ENCODE measurements at regions not wholly inside any gene's neighbourhood (a gene's known extent, or its start where the extent isn't known, plus 50 kb on each side); places are given as distances from the start of the nearest gene placed in this dataset.
"Not testable (repeated sequence)": the region's sequence is repeated elsewhere in the genome, so short reads cannot be mapped to it uniquely, and the experiment has no call there.

GRCh38 chrX:964831-965416 lies 247.5 kb downstream of the CRLF2 start:
- peaks cover 7 to 8% of the 10 kb centered on the region in 2 donors for H3K4me1 Mint-ChIP-seq (ENCODE audit: low read depth in 2 of 2)
- no peaks in the 10 kb centered on the region for H3K9me3 Mint-ChIP-seq
- H3K4me3 Mint-ChIP-seq = peak overlapping the region; percentile 67
- ATAC-seq (peak in 1 of 2 donors; percentile 60), DNase-seq (ENCODE audit: low spot score) (no peak)
- no peaks in the 10 kb centered on the region for H3K27me3 Mint-ChIP-seq
- no peaks in the 10 kb centered on the region for H3K36me3 Mint-ChIP-seq
- H3K27ac Mint-ChIP-seq = peak overlapping the region in 1 of 2 donors; percentile 63

GRCh38 chrX:960821-961220 lies 251.6 kb downstream of the CRLF2 start:
- Mint-ChIP-seq H3K36me3 (no peaks in the 10 kb centered on the region), H3K4me1 (ENCODE audit: low read depth in 2 of 2) (peaks cover 6 to 7% of the 10 kb centered on the region in 2 donors), H3K9me3 (no peaks in the 10 kb centered on the region), H3K4me3 (no peak overlapping the region), H3K27ac (no peak overlapping the region), H3K27me3 (peaks cover 0 to 7% of the 10 kb centered on the region in 2 donors)
- no peak for ATAC-seq
- DNase-seq (ENCODE audit: low spot score) = no peak

GRCh38 chrX:959595-959994 lies 252.9 kb downstream of the CRLF2 start:
- no peak for ATAC-seq
- no peak for DNase-seq (ENCODE audit: low spot score)
- H3K27ac Mint-ChIP-seq = no peak overlapping the region
- H3K27me3 Mint-ChIP-seq = peaks cover 0 to 7% of the 10 kb centered on the region in 2 donors
- H3K36me3 Mint-ChIP-seq = no peaks in the 10 kb centered on the region
- no peak overlapping the region for H3K4me3 Mint-ChIP-seq
- peaks cover 2 to 3% of the 10 kb centered on the region in 2 donors for H3K4me1 Mint-ChIP-seq (ENCODE audit: low read depth in 2 of 2)
- H3K9me3 Mint-ChIP-seq = no peaks in the 10 kb centered on the region

- not testable (repeated sequence) for ATAC-seq; H3K4me3 Mint-ChIP-seq; H3K36me3 Mint-ChIP-seq; H3K9me3 Mint-ChIP-seq; H3K27me3 Mint-ChIP-seq; DNase-seq (ENCODE audit: low spot score); H3K27ac Mint-ChIP-seq; H3K4me1 Mint-ChIP-seq (ENCODE audit: low read depth in 2 of 2)
Measured at GRCh38 chrX:955168-955781, 257.2 kb downstream of the CRLF2 start.

GRCh38 chrX:953879-954482 lies 258.5 kb downstream of the CRLF2 start:
- no peak overlapping the region for H3K4me3 Mint-ChIP-seq
- H3K9me3 Mint-ChIP-seq = no peaks in the 10 kb centered on the region
- ATAC-seq (no peak), DNase-seq (ENCODE audit: low spot score) (no peak)
- no peaks in the 10 kb centered on the region for H3K36me3 Mint-ChIP-seq
- peaks cover 0 to 4% of the 10 kb centered on the region in 2 donors for H3K27me3 Mint-ChIP-seq
- H3K4me1 Mint-ChIP-seq (ENCODE audit: low read depth in 2 of 2) = no peaks in the 10 kb centered on the region
- no peak overlapping the region for H3K27ac Mint-ChIP-seq

GRCh38 chrX:952816-953215 lies 259.6 kb downstream of the CRLF2 start:
- ATAC-seq = no peak
- DNase-seq (ENCODE audit: low spot score) = no peak
- no peak overlapping the region for H3K27ac Mint-ChIP-seq
- H3K4me3 Mint-ChIP-seq = no peak overlapping the region
- H3K27me3 Mint-ChIP-seq = no peaks in the 10 kb centered on the region
- H3K4me1 Mint-ChIP-seq (ENCODE audit: low read depth in 2 of 2) = no peaks in the 10 kb centered on the region
- H3K9me3 Mint-ChIP-seq = no peaks in the 10 kb centered on the region
- no peaks in the 10 kb centered on the region for H3K36me3 Mint-ChIP-seq

GRCh38 chrX:947262-947661 lies 265.2 kb downstream of the CRLF2 start:
- H3K27ac Mint-ChIP-seq; DNase-seq (ENCODE audit: low spot score); H3K9me3 Mint-ChIP-seq; H3K36me3 Mint-ChIP-seq; H3K4me1 Mint-ChIP-seq (ENCODE audit: low read depth in 2 of 2); ATAC-seq; H3K4me3 Mint-ChIP-seq: not testable (repeated sequence)
- peaks cover 0 to 10% of the 10 kb centered on the region in 2 donors for H3K27me3 Mint-ChIP-seq

- DNase-seq (ENCODE audit: low spot score) = no peak
- Mint-ChIP-seq H3K36me3 (no peaks in the 10 kb centered on the region), H3K27me3 (peaks cover 0 to 24% of the 10 kb centered on the region in 2 donors), H3K4me1 (ENCODE audit: low read depth in 2 of 2) (no peaks in the 10 kb centered on the region), H3K27ac (no peak overlapping the region), H3K4me3 (no peak overlapping the region), H3K9me3 (no peaks in the 10 kb centered on the region)
- ATAC-seq = no peak
Measured at GRCh38 chrX:943035-943434, 269.4 kb downstream of the CRLF2 start.

GRCh38 chrX:940691-941090 lies 271.8 kb downstream of the CRLF2 start:
- Mint-ChIP-seq H3K4me3 (no peak overlapping the region), H3K4me1 (ENCODE audit: low read depth in 2 of 2) (no peaks in the 10 kb centered on the region), H3K36me3 (no peaks in the 10 kb centered on the region), H3K9me3 (no peaks in the 10 kb centered on the region), H3K27me3 (peaks cover 0 to 24% of the 10 kb centered on the region in 2 donors), H3K27ac (no peak overlapping the region)
- no peak for DNase-seq (ENCODE audit: low spot score)
- ATAC-seq = no peak

GRCh38 chrX:936979-937769 lies 275.3 kb downstream of the CRLF2 start:
- no peaks in the 10 kb centered on the region for H3K4me1 Mint-ChIP-seq (ENCODE audit: low read depth in 2 of 2)

GRCh38 chrX:933611-934010 lies 278.8 kb downstream of the CRLF2 start:
- Mint-ChIP-seq H3K27ac (no peak overlapping the region), H3K4me1 (ENCODE audit: low read depth in 2 of 2) (no peaks in the 10 kb centered on the region), H3K4me3 (no peak overlapping the region), H3K36me3 (no peaks in the 10 kb centered on the region), H3K27me3 (no peaks in the 10 kb centered on the region), H3K9me3 (no peaks in the 10 kb centered on the region)
- ATAC-seq (no peak), DNase-seq (ENCODE audit: low spot score) (no peak)

More at GRCh38 chrX:936979-937769, 275.3 kb downstream of the CRLF2 start:
- H3K4me3 Mint-ChIP-seq = no peak overlapping the region
- peaks cover 0 to 14% of the 10 kb centered on the region in 2 donors for H3K27me3 Mint-ChIP-seq
- no peaks in the 10 kb centered on the region for H3K9me3 Mint-ChIP-seq
- ATAC-seq (no peak), DNase-seq (ENCODE audit: low spot score) (no peak)
- no peaks in the 10 kb centered on the region for H3K36me3 Mint-ChIP-seq
- H3K27ac Mint-ChIP-seq = no peak overlapping the region

GRCh38 chrX:928606-929005 lies 283.8 kb downstream of the CRLF2 start:
- H3K36me3 Mint-ChIP-seq = no peaks in the 10 kb centered on the region
- no peaks in the 10 kb centered on the region for H3K4me1 Mint-ChIP-seq (ENCODE audit: low read depth in 2 of 2)
- no peak for DNase-seq (ENCODE audit: low spot score)
- H3K27me3 Mint-ChIP-seq = no peaks in the 10 kb centered on the region
- no peaks in the 10 kb centered on the region for H3K9me3 Mint-ChIP-seq
- no peak for ATAC-seq
- H3K27ac Mint-ChIP-seq = no peak overlapping the region
- H3K4me3 Mint-ChIP-seq = no peak overlapping the region

- no peak for DNase-seq (ENCODE audit: low spot score)
Measured at GRCh38 chrX:926991-927390, 285.5 kb downstream of the CRLF2 start.

GRCh38 chrX:926070-926469 lies 286.4 kb downstream of the CRLF2 start:
- Mint-ChIP-seq H3K4me1 (ENCODE audit: low read depth in 2 of 2) (no peaks in the 10 kb centered on the region), H3K36me3 (no peaks in the 10 kb centered on the region), H3K9me3 (no peaks in the 10 kb centered on the region), H3K27ac (no peak overlapping the region), H3K27me3 (no peaks in the 10 kb centered on the region), H3K4me3 (no peak overlapping the region)
- DNase-seq (ENCODE audit: low spot score) = no peak
- no peak for ATAC-seq

More at GRCh38 chrX:926991-927390, 285.5 kb downstream of the CRLF2 start:
- Mint-ChIP-seq H3K27ac (no peak overlapping the region), H3K27me3 (no peaks in the 10 kb centered on the region), H3K4me3 (no peak overlapping the region), H3K4me1 (ENCODE audit: low read depth in 2 of 2) (no peaks in the 10 kb centered on the region), H3K36me3 (no peaks in the 10 kb centered on the region), H3K9me3 (no peaks in the 10 kb centered on the region)
- no peak for ATAC-seq

All from natural killer cell treated with Interleukin-12 subunit alpha and Interleukin-12 subunit beta and Interleukin-15 and Interleukin-18, amount 100 ng/mL, for 72 hours (primary cell).